ENCODE measurements at regions not wholly inside any gene's neighbourhood (a gene's known extent, or its start where the extent isn't known, plus 50 kb on each side); places are given as distances from the start of the nearest gene placed in this dataset.
"Not testable (repeated sequence)": the region's sequence is repeated elsewhere in the genome, so short reads cannot be mapped to it uniquely, and the experiment has no call there.

DNA sequence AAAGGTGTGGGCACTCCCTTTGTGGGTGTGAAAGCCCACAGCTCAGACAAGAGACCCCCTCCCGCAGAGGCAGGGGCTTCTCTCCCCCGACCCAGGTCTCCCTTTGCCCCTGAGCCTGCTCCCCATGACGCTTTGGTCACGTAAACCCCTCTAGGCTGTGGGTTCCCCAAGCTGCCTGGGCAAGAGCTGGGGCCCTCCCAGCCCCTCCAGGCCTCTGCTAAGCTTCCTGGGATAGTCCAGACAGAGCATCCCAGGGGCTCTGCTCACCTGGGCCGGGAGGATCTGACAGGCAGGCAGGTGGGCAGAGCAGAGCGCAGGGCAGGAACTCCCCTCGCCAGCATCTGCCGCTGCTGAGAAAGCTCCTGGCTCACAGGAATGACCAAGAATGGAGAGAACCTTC lies 177.3 kb downstream of the BANP start:
- no peaks in the 10 kb centered on the region for H3K36me3 Mint-ChIP-seq (ENCODE audit: insufficient read depth, unreplicated experiment)
- BruUV-seq (replicated peaks): no TSS peak
- no peak for DNase-seq
- no peaks in the 10 kb centered on the region for H3K4me1 Mint-ChIP-seq (ENCODE audit: low read depth, unreplicated experiment)
- TF ChIP-seq, protein P1, sequence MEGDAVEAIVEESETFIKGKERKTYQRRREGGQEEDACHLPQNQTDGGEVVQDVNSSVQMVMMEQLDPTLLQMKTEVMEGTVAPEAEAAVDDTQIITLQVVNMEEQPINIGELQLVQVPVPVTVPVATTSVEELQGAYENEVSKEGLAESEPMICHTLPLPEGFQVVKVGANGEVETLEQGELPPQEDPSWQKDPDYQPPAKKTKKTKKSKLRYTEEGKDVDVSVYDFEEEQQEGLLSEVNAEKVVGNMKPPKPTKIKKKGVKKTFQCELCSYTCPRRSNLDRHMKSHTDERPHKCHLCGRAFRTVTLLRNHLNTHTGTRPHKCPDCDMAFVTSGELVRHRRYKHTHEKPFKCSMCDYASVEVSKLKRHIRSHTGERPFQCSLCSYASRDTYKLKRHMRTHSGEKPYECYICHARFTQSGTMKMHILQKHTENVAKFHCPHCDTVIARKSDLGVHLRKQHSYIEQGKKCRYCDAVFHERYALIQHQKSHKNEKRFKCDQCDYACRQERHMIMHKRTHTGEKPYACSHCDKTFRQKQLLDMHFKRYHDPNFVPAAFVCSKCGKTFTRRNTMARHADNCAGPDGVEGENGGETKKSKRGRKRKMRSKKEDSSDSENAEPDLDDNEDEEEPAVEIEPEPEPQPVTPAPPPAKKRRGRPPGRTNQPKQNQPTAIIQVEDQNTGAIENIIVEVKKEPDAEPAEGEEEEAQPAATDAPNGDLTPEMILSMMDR (IDR thresholded peaks at IDR 0.05; ENCODE audit: unreplicated experiment): no peak
- H3K27me3 Mint-ChIP-seq (ENCODE audit: unreplicated experiment): peaks cover 44% of the 10 kb centered on the region
- CTCF ChIA-PET: no interaction called here
- H3K4me3 Mint-ChIP-seq (ENCODE audit: low read depth, unreplicated experiment): no peak overlapping the region
- no peak overlapping the region for H3K27ac Mint-ChIP-seq (ENCODE audit: unreplicated experiment)
- no peaks in the 10 kb centered on the region for H3K9me3 Mint-ChIP-seq (ENCODE audit: low read depth, unreplicated experiment)
- intact Hi-C loops (cut with micrococcal nuclease; ENCODE audit: unreplicated experiment): no loop called here

DNA sequence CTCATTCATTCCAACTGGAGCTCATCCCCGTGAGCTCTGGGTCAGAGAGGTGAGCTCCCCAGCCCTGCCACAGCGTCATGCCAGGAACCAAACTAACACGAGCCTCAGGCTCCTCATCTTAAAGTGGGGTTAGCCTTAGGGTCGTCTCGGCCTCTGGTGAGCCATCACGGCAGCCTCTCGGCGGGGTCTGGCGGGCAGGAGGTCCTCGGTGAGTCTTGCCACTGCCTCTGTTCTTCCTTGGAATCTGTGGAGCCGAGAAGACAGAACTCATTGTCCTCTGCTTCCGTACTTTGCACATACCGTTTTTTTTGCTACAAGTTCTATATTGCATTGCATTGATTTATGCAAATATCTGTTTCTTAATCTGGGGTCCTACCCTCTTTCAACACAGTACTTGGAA lies 177.9 kb downstream of the BANP start:
- H3K36me3 Mint-ChIP-seq (ENCODE audit: insufficient read depth, unreplicated experiment); DNase-seq; H3K4me1 Mint-ChIP-seq (ENCODE audit: low read depth, unreplicated experiment); H3K9me3 Mint-ChIP-seq (ENCODE audit: low read depth, unreplicated experiment); intact Hi-C loops (cut with micrococcal nuclease; ENCODE audit: unreplicated experiment); H3K27ac Mint-ChIP-seq (ENCODE audit: unreplicated experiment); CTCF ChIA-PET; H3K4me3 Mint-ChIP-seq (ENCODE audit: low read depth, unreplicated experiment); BruUV-seq (replicated peaks): not testable (repeated sequence)
- H3K27me3 Mint-ChIP-seq (ENCODE audit: unreplicated experiment): peaks cover 50% of the 10 kb centered on the region

DNA sequence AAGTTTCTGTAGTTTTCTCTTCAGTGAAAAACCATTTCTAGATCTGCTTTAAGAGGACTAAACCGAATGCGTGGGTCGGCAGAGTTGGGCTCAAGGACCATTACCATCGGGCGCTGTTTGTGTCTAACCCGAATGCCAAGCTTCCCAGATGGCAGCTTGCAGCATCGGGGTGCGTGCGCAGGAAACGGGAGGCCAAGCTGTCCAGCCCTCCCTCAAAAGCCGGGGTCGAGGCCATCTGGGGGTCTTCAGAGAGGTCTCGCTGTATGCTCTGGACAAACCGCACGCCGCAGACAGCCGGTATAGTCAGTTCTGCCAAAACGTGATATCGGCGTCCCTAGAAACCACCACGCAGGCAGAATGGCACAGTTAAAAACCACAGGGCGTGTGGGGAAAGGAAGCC lies 178.8 kb downstream of the BANP start:
- H3K27me3 Mint-ChIP-seq (ENCODE audit: unreplicated experiment): peaks cover 59% of the 10 kb centered on the region
- CTCF ChIA-PET: interaction anchor here (0.7 kb wide), 1 partner anchor 406 kb away, joined by 3 read pairs; no protein-coding TSS in a partner anchor
- no peaks in the 10 kb centered on the region for H3K9me3 Mint-ChIP-seq (ENCODE audit: low read depth, unreplicated experiment)
- BruUV-seq (replicated peaks): no TSS peak
- no peaks in the 10 kb centered on the region for H3K4me1 Mint-ChIP-seq (ENCODE audit: low read depth, unreplicated experiment)
- no peak overlapping the region for H3K4me3 Mint-ChIP-seq (ENCODE audit: low read depth, unreplicated experiment)
- H3K27ac Mint-ChIP-seq (ENCODE audit: unreplicated experiment): no peak overlapping the region
- TF ChIP-seq, protein P1 (IDR thresholded peaks at IDR 0.05; ENCODE audit: unreplicated experiment): no peak
- intact Hi-C loops (cut with micrococcal nuclease; ENCODE audit: unreplicated experiment): no loop called here
- H3K36me3 Mint-ChIP-seq (ENCODE audit: insufficient read depth, unreplicated experiment): no peaks in the 10 kb centered on the region
- DNase-seq: no peak

DNA sequence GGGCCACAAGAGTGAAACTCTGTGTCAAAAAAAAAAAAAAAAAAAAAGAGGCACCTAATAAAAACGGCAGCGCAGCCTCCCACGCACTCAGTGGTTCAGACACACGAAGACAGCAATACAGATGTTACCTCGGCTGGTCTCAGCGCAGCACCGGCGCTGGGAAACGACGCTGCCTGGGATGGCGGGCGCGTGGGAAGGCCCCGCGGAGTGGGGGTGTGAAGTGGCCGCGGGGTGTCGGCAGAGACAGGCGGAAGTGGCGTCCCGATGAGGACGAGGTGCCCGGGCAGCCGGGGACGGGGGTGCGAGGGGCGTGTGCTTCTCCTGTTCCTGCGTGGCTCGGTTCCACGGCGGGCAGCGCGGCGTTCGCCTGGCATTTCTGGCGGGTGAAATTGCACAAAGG lies 179.4 kb downstream of the BANP start:
- Mint-ChIP-seq H3K4me3 (ENCODE audit: low read depth, unreplicated experiment) (no peak overlapping the region), H3K36me3 (ENCODE audit: insufficient read depth, unreplicated experiment) (no peaks in the 10 kb centered on the region), H3K4me1 (ENCODE audit: low read depth, unreplicated experiment) (no peaks in the 10 kb centered on the region), H3K9me3 (ENCODE audit: low read depth, unreplicated experiment) (no peaks in the 10 kb centered on the region), H3K27me3 (ENCODE audit: unreplicated experiment) (peaks cover 60% of the 10 kb centered on the region), H3K27ac (ENCODE audit: unreplicated experiment) (no peak overlapping the region)
- no peak for DNase-seq
- TF ChIP-seq, protein P1 (IDR thresholded peaks at IDR 0.05; ENCODE audit: unreplicated experiment): no peak
- no TSS peak for BruUV-seq (replicated peaks)
- intact Hi-C loops (cut with micrococcal nuclease; ENCODE audit: unreplicated experiment): no loop called here
- CTCF ChIA-PET: interaction anchor here (0.7 kb wide), 1 partner anchor 407 kb away, joined by 3 read pairs; no protein-coding TSS in a partner anchor

DNA sequence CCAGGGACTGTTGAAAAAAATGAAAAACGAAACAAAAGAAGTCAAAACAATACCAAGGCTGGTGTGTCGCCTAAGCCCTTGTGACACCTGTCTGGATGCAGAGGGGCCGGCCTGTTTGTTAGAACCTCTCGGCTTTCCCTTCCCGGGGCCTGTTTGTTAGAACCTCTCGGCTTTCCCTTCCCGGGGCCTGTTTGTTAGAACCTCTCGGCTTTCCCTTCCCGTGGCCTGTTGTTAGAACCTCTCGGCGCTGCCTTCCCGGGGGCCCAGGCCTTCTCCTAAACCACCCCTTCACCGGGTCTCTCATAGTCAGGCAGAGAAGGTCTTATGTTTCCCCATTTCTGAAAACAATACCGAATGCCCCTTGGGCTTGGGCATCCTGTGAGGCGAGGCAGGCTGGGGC lies 180.0 kb downstream of the BANP start:
- no TSS peak for BruUV-seq (replicated peaks)
- intact Hi-C loops (cut with micrococcal nuclease; ENCODE audit: unreplicated experiment): no loop called here
- CTCF ChIA-PET: no interaction called here
- no peak for DNase-seq
- Mint-ChIP-seq H3K27me3 (ENCODE audit: unreplicated experiment) (peaks cover 60% of the 10 kb centered on the region), H3K9me3 (ENCODE audit: low read depth, unreplicated experiment) (no peaks in the 10 kb centered on the region), H3K4me3 (ENCODE audit: low read depth, unreplicated experiment) (no peak overlapping the region), H3K27ac (ENCODE audit: unreplicated experiment) (no peak overlapping the region), H3K4me1 (ENCODE audit: low read depth, unreplicated experiment) (no peaks in the 10 kb centered on the region), H3K36me3 (ENCODE audit: insufficient read depth, unreplicated experiment) (no peaks in the 10 kb centered on the region)
- TF ChIP-seq, protein P1 (IDR thresholded peaks at IDR 0.05; ENCODE audit: unreplicated experiment): no peak
